Activated B cell treated with CpG ODN at 0.5 μM for 24 hours (primary cell): ENCODE measurements at regions not wholly inside any gene's neighbourhood (a gene's known extent, or its start where the extent isn't known, plus 50 kb on each side); places are given as distances from the start of the nearest gene placed in this dataset.

ENCODE experiments used
- ATAC-seq: fragments of 200-7000 bp; cut with Tn5 transposase; one replicate; pipeline ENCODE4 v1.10.0; 2021; ENCODE audit warnings: low read depth, mild to moderate bottlenecking, moderate library complexity
- CTCF ChIA-PET: fragments of 350-600 bp; sonication (Branson Sonifier 250); formaldehyde crosslinking; loops from one replicate; lab custom pipeline; 2021; ENCODE audit warnings: antibody characterized with exemption; lab: Charles Lee
- POLR2A ChIA-PET: fragments of 350-600 bp; sonication (Branson Sonifier 250); formaldehyde crosslinking; loops from one replicate; lab custom pipeline; 2021; ENCODE audit warnings: antibody characterized with exemption; lab: Charles Lee
- DNase-seq: peaks from one replicate; pipeline ENCODE4 v3.0.0; 2022
- H3K27ac Mint-ChIP-seq: one replicate; pipeline ENCODE4 v1.8.0; 2020; ENCODE audit warnings: mixed read lengths
- H3K27me3 Mint-ChIP-seq: one replicate; pipeline ENCODE4 v1.8.0; 2021; ENCODE audit warnings: mixed read lengths
- H3K36me3 Mint-ChIP-seq: one replicate; pipeline ENCODE4 v1.8.0; 2021; ENCODE audit warnings: low read depth, mixed read lengths
- H3K4me1 Mint-ChIP-seq: one replicate; pipeline ENCODE4 v1.8.0; 2021; ENCODE audit warnings: mixed read lengths
- H3K4me3 Mint-ChIP-seq: one replicate; pipeline ENCODE4 v1.8.0; 2020; ENCODE audit warnings: mild to moderate bottlenecking, mixed read lengths
- H3K9me3 Mint-ChIP-seq: one replicate; pipeline ENCODE4 v1.8.0; 2020; ENCODE audit warnings: mixed read lengths
- intact Hi-C: fragments of 100-400 bp; cut with micrococcal nuclease; formaldehyde crosslinking; loops from one replicate; pipeline ENCODE4 v1.15.1; 2024
- TF ChIP-seq, protein P1 (sequence below): fragments of 200-600 bp; IDR thresholded peaks from one replicate; pipeline ENCODE4 v1.8.0; 2022; ENCODE audit warnings: antibody characterized with exemption, mild to moderate bottlenecking

DNA sequence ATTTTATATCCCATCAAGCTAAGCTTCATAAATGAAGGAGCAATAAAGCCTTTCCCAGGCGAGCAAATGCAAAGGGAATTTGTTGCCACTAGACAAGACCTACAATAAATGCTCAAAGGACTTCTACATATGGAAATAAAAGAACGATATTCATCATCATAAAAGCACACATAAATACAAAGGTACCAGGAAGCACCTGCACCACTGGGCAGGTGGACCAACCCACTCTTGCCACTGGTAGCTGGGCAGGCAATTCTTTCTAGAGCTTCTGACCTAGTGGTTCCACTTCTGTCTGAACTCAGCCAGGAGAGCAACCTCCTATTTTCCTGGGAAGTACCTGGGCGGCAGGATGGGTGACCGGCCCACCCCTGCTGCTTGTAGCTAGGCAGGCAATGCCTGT, 237.2 kb upstream of the ITM2A start:
- POLR2A ChIA-PET = no interaction called here

DNA sequence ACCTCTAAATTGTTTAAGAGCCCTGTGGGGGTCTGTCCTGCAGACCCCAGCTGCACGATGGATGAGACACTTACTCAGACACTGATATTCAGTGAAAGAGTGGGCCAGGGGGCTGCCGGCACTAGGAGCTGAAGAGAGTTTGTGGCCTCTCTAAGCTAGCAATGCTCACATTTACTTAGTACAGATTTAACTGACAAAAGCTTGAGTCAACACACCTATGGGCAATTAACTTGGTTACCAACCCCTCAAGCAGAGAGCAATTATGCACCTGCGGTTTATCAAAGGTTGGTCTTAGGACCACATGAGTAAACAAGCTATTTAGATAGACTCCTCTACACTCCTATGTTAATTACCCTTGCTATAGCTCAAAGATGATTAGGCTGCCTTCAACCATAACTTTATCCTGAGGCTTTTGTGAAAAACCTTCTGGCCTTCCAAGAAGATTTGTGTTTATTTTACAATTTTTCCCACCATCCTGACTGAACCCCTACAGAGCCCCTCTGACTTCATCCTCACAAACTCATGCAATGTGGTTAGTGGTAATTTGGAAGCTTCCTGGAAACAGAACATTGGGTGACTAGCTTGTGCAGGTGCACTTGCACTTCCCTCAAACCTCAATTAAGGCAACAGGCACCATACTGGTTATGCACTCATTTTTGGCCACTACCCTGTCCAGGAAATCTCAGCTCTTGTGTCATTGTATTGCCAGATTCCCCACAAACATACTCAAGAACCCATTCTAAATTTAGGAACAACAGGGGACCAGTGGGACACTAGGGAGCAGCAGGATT, 234.4 kb upstream of the ITM2A start:
- intact Hi-C loops = no loop called here
- Mint-ChIP-seq H3K36me3 (no peaks in the 10 kb centered on the region), H3K9me3 (no peaks in the 10 kb centered on the region), H3K27ac (no peak overlapping the region), H3K4me1 (no peaks in the 10 kb centered on the region), H3K4me3 (no peak overlapping the region), H3K27me3 (no peaks in the 10 kb centered on the region)
- ChIA-PET CTCF (no interaction called here), POLR2A (no interaction called here)
- DNase-seq = no peak
- no peak for ATAC-seq
- TF ChIP-seq, protein P1, sequence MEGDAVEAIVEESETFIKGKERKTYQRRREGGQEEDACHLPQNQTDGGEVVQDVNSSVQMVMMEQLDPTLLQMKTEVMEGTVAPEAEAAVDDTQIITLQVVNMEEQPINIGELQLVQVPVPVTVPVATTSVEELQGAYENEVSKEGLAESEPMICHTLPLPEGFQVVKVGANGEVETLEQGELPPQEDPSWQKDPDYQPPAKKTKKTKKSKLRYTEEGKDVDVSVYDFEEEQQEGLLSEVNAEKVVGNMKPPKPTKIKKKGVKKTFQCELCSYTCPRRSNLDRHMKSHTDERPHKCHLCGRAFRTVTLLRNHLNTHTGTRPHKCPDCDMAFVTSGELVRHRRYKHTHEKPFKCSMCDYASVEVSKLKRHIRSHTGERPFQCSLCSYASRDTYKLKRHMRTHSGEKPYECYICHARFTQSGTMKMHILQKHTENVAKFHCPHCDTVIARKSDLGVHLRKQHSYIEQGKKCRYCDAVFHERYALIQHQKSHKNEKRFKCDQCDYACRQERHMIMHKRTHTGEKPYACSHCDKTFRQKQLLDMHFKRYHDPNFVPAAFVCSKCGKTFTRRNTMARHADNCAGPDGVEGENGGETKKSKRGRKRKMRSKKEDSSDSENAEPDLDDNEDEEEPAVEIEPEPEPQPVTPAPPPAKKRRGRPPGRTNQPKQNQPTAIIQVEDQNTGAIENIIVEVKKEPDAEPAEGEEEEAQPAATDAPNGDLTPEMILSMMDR = no peak

More for the DNA sequence above, 237.2 kb upstream of the ITM2A start:
- no peaks in the 10 kb centered on the region for H3K27me3 Mint-ChIP-seq
- H3K36me3 Mint-ChIP-seq = no peaks in the 10 kb centered on the region
- CTCF ChIA-PET = no interaction called here
- H3K27ac Mint-ChIP-seq = no peak overlapping the region
- H3K9me3 Mint-ChIP-seq = no peaks in the 10 kb centered on the region
- intact Hi-C loops = no loop called here
- ATAC-seq (no peak), DNase-seq (no peak)
- H3K4me1 Mint-ChIP-seq = no peaks in the 10 kb centered on the region
- TF ChIP-seq, protein P1 = no peak
- H3K4me3 Mint-ChIP-seq = no peak overlapping the region

DNA sequence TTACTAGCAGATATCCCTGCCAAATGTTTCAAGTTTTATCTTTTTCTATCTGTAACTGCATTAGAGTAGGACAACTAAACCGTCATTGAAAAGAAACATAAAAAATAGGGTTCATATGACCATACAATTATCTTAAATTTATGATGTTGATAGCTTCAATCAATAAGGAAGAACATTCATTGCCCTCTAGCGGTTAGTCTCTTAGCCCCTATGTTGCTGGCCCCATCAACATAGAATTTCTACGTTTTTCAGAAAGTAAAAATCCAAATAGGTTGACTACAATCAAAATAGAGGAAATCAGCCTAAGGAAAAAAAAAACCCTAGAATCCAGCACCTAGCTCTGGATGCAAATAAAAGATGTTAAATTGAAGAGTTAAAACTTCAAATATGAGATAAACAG, 225.1 kb upstream of the ITM2A start:
- DNase-seq (no peak), ATAC-seq (no peak)
- intact Hi-C loops = no loop called here
- Mint-ChIP-seq H3K9me3 (no peaks in the 10 kb centered on the region), H3K27ac (no peak overlapping the region), H3K36me3 (no peaks in the 10 kb centered on the region), H3K4me1 (no peaks in the 10 kb centered on the region), H3K4me3 (no peak overlapping the region), H3K27me3 (no peaks in the 10 kb centered on the region)
- ChIA-PET CTCF (no interaction called here), POLR2A (no interaction called here)
- TF ChIP-seq, protein P1 = no peak

DNA sequence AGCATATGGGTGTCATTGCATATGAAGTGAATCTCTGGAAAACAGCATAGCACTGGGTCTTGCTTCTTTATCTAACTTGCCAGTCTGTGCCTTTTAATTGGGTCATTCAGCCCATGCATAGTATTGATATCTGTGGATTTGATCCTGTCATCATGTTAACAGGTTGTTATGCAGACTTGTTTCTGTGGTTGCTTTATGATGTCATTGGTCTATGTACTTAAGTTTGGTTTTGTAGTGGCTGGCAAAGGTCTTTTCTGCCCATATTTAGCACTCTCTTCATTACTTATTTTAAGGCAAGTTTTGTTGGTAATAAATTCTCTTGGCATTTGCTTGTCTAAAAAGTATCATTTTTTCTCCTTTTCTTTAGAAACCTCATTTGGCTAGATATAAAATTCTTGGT, 221.1 kb upstream of the ITM2A start:
- H3K27ac Mint-ChIP-seq = no peak overlapping the region
- intact Hi-C loops = no loop called here
- ATAC-seq = no peak
- H3K36me3 Mint-ChIP-seq = no peaks in the 10 kb centered on the region
- CTCF ChIA-PET = no interaction called here
- TF ChIP-seq, protein P1 = no peak
- H3K4me3 Mint-ChIP-seq = no peak overlapping the region
- peaks cover 4% of the 10 kb centered on the region for H3K9me3 Mint-ChIP-seq
- H3K27me3 Mint-ChIP-seq = no peaks in the 10 kb centered on the region
- no peak for DNase-seq
- no peaks in the 10 kb centered on the region for H3K4me1 Mint-ChIP-seq
- POLR2A ChIA-PET = no interaction called here

DNA sequence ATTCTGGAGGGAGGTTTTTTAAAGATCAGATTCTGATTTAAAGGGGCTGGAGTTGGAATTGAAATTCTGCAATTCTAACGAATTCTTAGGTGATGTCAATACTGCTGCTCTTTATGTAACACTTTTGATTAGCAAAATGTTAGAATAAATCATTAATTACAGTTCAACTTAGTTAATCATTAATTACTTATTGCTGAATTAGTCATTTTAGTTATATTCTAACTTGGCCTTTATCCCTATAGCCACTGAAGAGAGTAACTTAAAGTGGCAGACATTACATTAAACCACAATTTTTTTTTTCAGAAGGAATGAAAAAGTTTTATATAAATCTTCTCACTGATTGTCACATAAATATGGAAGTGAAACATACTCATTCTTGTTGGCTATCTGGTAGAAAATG, 206.6 kb upstream of the ITM2A start:
- Mint-ChIP-seq H3K4me1 (no peaks in the 10 kb centered on the region), H3K27ac (no peak overlapping the region), H3K4me3 (no peak overlapping the region), H3K27me3 (no peaks in the 10 kb centered on the region), H3K9me3 (peaks cover 6% of the 10 kb centered on the region), H3K36me3 (no peaks in the 10 kb centered on the region)
- ATAC-seq (no peak), DNase-seq (no peak)
- ChIA-PET POLR2A (no interaction called here), CTCF (no interaction called here)
- intact Hi-C loops = no loop called here
- TF ChIP-seq, protein P1 = no peak
